ENCODE measurements at regions not wholly inside any gene's neighbourhood (a gene's known extent, or its start where the extent isn't known, plus 50 kb on each side); places are given as distances from the start of the nearest gene placed in this dataset.

- peak; percentile 40 to 77 for DNase-seq
These were observed 88.3 kb upstream of the ARHGAP29 start for GRCh38 chr1:94325377-94326302.

- no peak for DNase-seq
These were observed 86.8 kb upstream of the ARHGAP29 start for GRCh38 chr1:94324178-94324544.

GRCh38 chr1:94323311-94324177, 86.2 kb upstream of the ARHGAP29 start:
- DNase-seq, result no peak

- no peak for DNase-seq
These were observed 85.3 kb upstream of the ARHGAP29 start for GRCh38 chr1:94322696-94323095.

- no peak for DNase-seq
These were observed 84.3 kb upstream of the ARHGAP29 start for GRCh38 chr1:94321662-94322061.

GRCh38 chr1:94319319-94320102, 82.1 kb upstream of the ARHGAP29 start:
- DNase-seq, result no peak

GRCh38 chr1:94318505-94319030, 81.2 kb upstream of the ARHGAP29 start:
- DNase-seq, result no peak

GRCh38 chr1:94317790-94318188, 80.4 kb upstream of the ARHGAP29 start:
- DNase-seq, result no peak

- no peak for DNase-seq
These were observed 79.7 kb upstream of the ARHGAP29 start for GRCh38 chr1:94316836-94317789.

GRCh38 chr1:94316183-94316582, 78.8 kb upstream of the ARHGAP29 start:
- DNase-seq, result no peak

GRCh38 chr1:94315552-94316116, 78.2 kb upstream of the ARHGAP29 start:
- no peak for DNase-seq

GRCh38 chr1:94314222-94314858, 77.0 kb upstream of the ARHGAP29 start:
- DNase-seq, result no peak

- DNase-seq, result no peak
These were observed 73.3 kb upstream of the ARHGAP29 start for GRCh38 chr1:94310570-94311270.

- no peak for DNase-seq
These were observed 72.6 kb upstream of the ARHGAP29 start for GRCh38 chr1:94309829-94310569.

GRCh38 chr1:94309216-94309615, 71.8 kb upstream of the ARHGAP29 start:
- no peak for DNase-seq

- no peak for DNase-seq
These were observed 69.1 kb upstream of the ARHGAP29 start for GRCh38 chr1:94306521-94306920.

- DNase-seq, result no peak
These were observed 68.3 kb upstream of the ARHGAP29 start for GRCh38 chr1:94305704-94306103.

- DNase-seq, result no peak
These were observed 67.2 kb upstream of the ARHGAP29 start for GRCh38 chr1:94304553-94304952.

GRCh38 chr1:94303005-94303404, 65.6 kb upstream of the ARHGAP29 start:
- DNase-seq, result no peak

Measured in NCI-H446 (cell line).